DMS114 treated with DMSO at 0.1 percent for 48 hours (cell line): ENCODE measurements at regions not wholly inside any gene's neighbourhood (a gene's known extent, or its start where the extent isn't known, plus 50 kb on each side); places are given as distances from the start of the nearest gene placed in this dataset.

Experiments used
- DNase-seq: peaks from one replicate; lab custom pipeline; 2025; ENCODE audit not compliant: unreplicated experiment; lab: John Stamatoyannopoulos, UW

DNA sequence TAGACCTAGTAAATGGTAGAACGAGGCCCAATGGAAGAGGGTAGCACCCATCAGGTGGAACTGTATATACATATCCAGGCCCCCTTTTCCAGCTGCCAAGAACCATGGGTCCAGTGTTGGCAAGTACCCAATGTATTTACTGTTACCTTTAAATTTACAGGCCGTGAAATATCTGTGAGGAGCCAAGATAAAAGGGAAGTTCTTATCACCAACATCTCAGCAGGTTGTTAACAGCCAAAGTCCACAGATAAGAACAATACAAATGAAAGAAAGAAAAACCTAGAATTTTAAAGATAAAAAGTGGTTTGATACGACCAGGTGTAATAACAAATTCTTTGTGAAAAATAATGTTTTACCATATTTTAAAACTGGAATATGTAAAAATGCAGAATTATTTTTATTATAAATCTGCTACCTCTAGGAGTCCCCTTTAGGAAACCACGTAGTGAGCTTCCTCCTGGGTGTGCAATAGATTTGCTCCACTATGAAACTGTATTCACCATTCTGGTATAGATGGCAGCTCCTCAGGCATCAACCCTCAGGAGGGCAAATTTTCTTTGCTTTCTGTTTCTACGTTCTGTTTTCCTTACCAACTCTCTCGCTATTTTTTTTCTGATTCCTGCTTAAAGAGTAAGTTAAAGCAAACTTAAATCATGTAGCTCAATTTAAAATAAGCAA lies 292.2 kb upstream of the SLC10A2 start:
- no peak for DNase-seq

DNA sequence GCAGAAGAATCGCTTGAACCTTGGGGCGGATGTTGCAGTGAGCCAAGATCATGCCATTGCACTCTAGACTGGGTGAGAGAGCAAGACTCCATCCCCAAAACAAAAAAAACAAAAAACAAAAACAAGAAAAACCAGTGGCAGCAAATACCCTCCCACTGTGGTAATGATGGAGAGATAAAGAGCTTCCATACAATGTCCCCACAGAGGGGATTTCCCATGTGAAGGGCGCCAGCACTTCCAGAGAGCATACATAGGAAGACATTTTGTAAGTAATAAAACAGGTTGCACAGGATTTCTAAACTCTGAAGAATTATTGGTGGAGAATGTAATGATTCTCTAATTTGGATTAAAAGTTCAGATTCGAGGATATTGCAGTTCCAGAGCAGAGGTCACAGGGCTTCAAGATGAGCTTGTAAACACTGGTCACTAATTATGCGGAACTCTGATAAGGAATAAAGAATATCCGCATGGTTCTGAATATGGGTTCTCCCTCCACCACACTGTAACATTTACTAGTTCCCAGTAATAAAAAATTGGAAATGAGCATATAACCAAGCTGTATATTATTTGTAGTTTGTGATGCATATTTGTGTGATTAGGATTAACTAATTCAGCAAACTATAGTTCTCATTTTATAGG lies 290.1 kb upstream of the SLC10A2 start:
- DNase-seq, result no peak

- no peak for DNase-seq
Observed at GRCh38 chr13:103354171-103354570, 288.0 kb upstream of the SLC10A2 start.

DNA sequence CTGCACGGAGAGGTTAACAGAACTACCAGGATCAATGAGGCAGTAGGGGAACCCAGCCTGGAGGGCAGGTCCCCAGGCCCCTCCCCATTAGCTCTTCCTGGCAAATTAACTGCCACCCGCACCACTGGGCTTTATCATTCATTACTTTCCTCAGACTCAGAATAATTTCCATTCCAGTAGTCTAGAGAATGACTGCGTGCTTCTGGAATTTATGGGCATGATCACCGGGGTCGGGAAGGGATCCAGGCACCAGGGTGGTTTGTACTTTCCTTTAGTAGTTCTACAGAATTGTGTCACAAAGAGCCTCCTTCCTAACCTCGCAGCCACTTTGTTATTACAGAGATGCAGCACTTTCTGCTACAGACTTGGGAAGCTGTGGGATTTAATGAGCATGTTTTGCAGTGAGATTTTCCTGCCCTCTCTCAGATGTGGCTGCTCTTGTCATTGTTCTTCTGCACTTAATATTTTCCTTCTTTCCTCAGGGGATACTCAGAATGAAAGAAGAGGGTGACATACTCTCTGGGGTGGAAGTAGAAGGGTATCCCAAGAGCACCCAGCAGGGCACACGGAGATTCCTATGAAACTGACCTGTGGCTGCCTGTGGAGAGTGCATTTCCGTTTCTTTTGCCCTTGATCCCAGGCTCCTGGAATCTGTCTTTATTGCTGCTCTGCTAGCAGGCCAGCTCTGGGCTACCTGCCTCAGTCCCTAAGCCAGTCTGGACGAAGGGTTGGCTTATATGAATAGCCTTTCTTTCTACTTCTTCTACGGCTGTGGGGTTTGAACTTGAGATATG lies 285.0 kb upstream of the SLC10A2 start:
- DNase-seq, result no peak

DNA sequence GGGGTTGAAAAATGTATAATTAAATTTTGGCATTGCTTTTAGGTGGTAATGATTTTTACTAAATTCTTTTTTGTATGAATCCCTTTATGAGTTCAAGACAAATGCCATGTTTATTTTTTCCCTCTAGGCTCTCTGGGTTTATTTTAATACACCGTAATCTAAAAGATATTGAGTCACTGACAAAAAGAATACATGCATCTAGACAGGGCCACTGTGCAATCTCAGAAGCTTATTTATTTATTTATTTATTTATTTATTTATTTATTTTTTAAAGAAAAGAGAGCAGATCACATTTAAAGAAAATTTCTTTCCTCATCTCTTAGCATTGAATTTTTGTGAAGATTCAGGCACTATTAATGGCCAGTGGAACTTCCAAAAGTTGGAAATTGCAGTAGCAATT lies 283.9 kb upstream of the SLC10A2 start:
- DNase-seq, result no peak

GRCh38 chr13:103349211-103349980 lies 283.2 kb upstream of the SLC10A2 start:
- DNase-seq, result no peak

GRCh38 chr13:103335241-103335640 lies 269.0 kb upstream of the SLC10A2 start:
- no peak for DNase-seq

- DNase-seq, result no peak
Observed at GRCh38 chr13:103331924-103332323, 265.7 kb upstream of the SLC10A2 start.

DNA sequence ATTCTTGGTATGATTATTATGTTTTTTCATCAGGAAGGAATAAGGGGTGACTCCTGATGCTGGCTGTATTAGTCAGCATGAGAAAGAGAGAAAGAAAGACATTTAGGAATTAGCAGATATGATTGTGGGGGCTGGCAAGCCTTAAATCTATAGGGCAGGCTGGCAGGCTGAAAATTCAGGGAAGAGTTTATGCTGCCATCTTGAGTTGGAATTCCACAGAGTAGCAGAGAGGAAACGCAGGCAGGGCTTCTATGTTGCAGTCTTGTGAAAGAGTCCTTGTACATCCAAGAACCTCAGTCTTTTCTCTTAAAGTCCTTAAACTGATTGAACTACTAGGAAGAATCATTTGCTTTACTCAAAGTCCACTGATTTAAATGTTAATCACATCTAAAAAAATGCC lies 262.7 kb upstream of the SLC10A2 start:
- no peak for DNase-seq

DNA sequence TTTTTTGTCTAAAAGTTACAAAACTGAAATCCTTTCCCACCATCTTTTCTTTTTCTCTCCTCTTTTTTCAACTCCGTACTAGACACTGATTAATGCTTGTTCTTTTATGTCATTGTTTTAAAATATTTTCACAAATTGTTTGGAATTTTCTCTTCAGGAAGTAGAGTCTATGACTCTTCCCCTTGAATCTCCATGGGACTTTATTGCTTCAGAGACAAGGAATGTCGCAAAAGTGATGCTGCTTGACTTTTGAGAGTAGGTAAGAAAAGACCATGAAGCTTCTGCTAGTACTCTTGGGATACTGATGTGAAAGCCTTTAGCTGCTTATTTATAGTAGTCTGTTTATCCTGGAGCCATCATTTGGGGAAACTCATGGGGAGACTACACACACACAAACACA lies 260.1 kb upstream of the SLC10A2 start:
- no peak for DNase-seq

DNA sequence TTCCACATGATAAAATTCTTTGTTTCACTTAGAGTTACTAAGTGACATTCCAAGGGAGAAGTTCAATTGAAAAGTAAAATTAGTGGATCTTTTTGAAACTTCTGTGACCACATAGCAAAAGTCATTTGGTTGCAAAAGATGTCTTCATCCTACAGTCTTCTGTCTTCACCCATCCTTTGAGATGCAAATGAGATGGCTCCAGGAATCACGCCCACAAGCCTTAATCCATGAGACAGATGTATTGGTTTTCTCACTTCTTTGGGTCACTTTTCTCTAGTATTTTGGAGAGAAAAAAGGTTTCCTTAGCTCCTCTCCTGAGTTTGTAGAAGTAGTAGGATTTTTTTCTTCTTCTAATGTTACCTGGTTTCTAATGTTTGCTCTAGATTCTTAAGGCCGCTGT lies 259.5 kb upstream of the SLC10A2 start:
- DNase-seq, result no peak

- no peak for DNase-seq
Observed at GRCh38 chr13:103324641-103325040, 258.4 kb upstream of the SLC10A2 start.

DNA sequence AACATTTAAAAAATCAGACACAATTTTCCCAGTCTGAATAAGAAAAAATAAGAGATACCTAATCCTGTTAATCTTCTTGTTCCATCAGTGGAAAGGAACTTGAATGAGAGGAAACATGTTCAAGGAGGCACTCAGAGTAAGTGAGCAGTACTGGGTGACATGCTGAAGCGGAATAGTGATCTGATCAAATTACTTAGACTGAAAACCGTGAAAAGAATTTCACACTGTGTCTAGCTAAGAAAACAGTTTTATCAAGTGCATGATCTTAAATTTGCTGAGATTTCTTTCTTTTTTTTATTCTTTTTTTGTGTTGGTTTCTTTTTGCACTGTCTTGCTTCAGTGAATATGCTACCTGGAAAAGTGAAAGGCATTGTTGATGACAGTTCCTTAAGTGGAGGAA lies 249.5 kb upstream of the SLC10A2 start:
- DNase-seq, result no peak

- DNase-seq, result no peak
Observed at GRCh38 chr13:103312467-103312866, 246.2 kb upstream of the SLC10A2 start.

- no peak for DNase-seq
Observed at GRCh38 chr13:103308667-103309066, 242.4 kb upstream of the SLC10A2 start.

GRCh38 chr13:103306163-103306562 lies 239.9 kb upstream of the SLC10A2 start:
- no peak for DNase-seq

- no peak for DNase-seq
Observed at GRCh38 chr13:103303078-103303651, 236.9 kb upstream of the SLC10A2 start.

DNA sequence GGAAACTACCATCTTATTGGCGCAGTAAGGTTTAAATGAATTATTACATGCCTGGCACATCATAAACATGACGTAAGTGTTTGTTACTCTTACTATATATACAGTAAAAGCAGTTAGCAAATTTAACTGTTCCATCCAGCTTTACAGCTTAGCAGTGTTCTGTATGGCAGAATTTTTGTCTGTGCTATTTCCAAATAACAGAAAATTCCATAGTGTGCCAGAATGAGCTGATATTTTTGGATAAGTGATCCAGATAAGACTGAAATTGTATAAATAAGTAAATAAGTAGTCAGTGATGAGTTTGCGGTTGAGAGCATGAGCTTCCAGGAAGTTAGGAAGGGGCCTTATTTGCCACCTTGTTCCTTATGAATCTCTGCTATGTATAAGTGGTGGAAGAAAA lies 236.5 kb upstream of the SLC10A2 start:
- no peak for DNase-seq

DNA sequence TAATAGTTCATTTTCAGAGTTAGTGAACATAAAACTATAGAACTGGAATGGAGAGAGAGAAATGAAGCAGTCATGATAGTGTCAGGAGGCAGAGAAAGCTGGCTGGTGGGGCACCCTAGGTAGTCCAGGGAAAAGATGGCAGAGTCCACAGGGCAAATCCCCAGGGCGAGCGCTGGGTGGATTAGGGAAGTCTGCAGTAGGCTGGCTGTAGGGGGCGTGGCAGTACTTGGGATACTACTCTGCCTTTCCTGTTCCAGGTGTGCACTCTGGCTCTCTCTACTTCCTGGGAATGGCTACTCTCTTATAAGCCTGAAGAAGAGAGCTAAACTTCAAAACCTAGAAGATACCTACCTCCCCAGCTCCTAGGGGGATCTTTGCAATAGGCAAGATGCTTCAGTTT lies 232.9 kb upstream of the SLC10A2 start:
- DNase-seq, result no peak

- DNase-seq, result no peak
Observed at GRCh38 chr13:103297083-103297482, 230.9 kb upstream of the SLC10A2 start.
